ENCODE measurements at regions not wholly inside any gene's neighbourhood (a gene's known extent, or its start where the extent isn't known, plus 50 kb on each side); places are given as distances from the start of the nearest gene placed in this dataset.

GRCh38 chr2:217116610-217117009 is 256.7 kb upstream of the TNP1 start:
- TF ChIP-seq CTCF (IDR thresholded peaks at IDR 0.05) (no peak), ZFX (IDR thresholded peaks at IDR 0.05; ENCODE audit: borderline replicate concordance) (no peak)
